ENCODE measurements at regions not wholly inside any gene's neighbourhood (a gene's known extent, or its start where the extent isn't known, plus 50 kb on each side); places are given as distances from the start of the nearest gene placed in this dataset.

DNA sequence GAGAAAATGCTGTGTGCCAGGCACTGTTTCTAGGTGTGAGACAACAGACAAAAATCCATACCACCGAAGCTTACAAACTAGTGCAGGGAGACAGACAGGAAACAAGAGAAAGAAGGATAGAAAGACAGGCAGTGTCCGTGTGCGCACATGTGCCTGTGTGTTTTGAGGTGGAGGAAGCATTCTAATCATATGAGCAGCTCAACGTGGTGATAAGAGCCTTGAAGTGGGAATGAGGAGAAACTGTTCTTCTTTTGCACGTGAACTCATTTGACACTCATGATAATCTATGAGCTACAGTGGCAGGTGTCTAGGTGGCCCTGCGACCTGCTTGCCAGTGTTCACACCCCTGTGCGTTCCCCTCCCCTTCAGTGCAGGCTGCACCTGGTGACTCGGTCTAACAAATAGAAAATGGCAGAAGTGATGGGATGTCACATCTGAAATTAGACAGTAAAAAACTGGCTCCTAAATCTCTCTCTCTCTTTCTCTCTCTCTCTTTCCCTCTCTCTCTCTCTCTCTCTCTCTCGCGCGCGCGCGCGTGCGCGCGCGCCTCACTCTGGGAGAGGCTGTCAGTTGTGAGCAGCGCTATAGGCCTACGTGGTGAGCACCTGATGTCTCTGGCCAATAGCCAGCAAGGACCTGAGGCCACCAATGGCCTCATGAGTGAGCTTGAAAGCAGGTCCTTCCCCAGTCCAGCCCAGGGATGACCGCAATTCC, 74.8 kb downstream of the EN1 start:
- H3K9me3 ChIP-seq (ENCODE audit: low read depth, low read length, poor library complexity, severe bottlenecking): no peaks in the 10 kb centered on the region
- H3K27ac ChIP-seq (ENCODE audit: low read depth, low read length, poor library complexity, severe bottlenecking): no peak overlapping the region
- no peak overlapping the region for H3K4me3 ChIP-seq (ENCODE audit: low read depth, low read length, poor library complexity, severe bottlenecking)
- BruUV-seq (replicated peaks): no TSS peak
- intact Hi-C loops (cut with micrococcal nuclease; ENCODE audit: unreplicated experiment): no loop called here
- TF ChIP-seq EZH2 (IDR thresholded peaks at IDR 0.05; ENCODE audit: borderline replicate concordance, low read depth, low read length, poor library complexity, severe bottlenecking) (no peak), CTCF (conservative IDR thresholded peaks at IDR 0.05; ENCODE audit: low read depth, low read length) (no peak)
- H3K4me1 ChIP-seq (ENCODE audit: insufficient read depth, low read length, poor library complexity, severe bottlenecking): no peaks in the 10 kb centered on the region
- ChIA-PET CTCF (no interaction called here), POLR2A (ENCODE audit: low non-redundant PET) (no interaction called here)
- DNase-seq (ENCODE audit: low spot score): no peak
- peaks cover 36% of the 10 kb centered on the region for H3K27me3 ChIP-seq (replicated peaks; ENCODE audit: insufficient read depth, low read depth, low read length, poor library complexity)
- H3K36me3 ChIP-seq (ENCODE audit: insufficient read depth, low read length, poor library complexity, severe bottlenecking): no peaks in the 10 kb centered on the region

DNA sequence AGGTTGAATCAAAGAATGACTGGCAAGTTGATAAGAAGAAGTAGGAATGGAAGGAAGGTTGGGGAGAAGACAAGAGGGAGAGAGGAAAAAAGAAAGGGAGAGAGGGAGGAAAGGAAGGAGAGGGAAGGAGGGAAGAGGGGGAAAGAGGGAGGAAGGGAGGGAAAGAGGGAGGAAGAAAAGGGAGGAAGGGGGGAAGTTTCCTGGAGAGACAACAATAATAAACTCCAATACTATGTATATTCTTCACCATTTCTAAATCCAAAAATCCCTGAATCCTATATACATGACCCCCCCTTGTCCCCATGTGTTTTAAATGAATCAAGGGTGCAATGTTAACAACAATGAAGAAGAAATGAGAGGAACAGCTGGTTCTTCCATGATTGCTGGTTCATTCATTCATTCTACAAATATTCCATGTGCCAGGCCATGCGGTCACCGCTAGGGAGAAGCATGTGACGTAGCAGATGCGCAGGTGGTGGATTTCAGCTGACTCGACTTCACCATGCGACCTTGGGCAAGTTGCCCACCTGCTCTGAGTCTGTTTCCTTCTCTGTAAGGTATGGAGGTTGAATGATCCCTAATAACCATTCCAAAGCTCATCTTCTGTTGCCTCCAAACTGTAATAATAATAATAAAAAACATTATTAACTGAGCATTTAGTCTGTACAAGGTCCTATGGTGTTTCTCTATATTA, 77.6 kb downstream of the EN1 start:
- Histone ChIP-seq H3K27me3 (replicated peaks; ENCODE audit: insufficient read depth, low read depth, low read length, poor library complexity) (peaks cover 27% of the 10 kb centered on the region), H3K4me1 (ENCODE audit: insufficient read depth, low read length, poor library complexity, severe bottlenecking) (no peaks in the 10 kb centered on the region), H3K27ac (ENCODE audit: low read depth, low read length, poor library complexity, severe bottlenecking) (no peak overlapping the region), H3K36me3 (ENCODE audit: insufficient read depth, low read length, poor library complexity, severe bottlenecking) (no peaks in the 10 kb centered on the region), H3K4me3 (ENCODE audit: low read depth, low read length, poor library complexity, severe bottlenecking) (no peak overlapping the region), H3K9me3 (ENCODE audit: low read depth, low read length, poor library complexity, severe bottlenecking) (no peaks in the 10 kb centered on the region)
- POLR2A ChIA-PET (ENCODE audit: low non-redundant PET): no interaction called here
- CTCF ChIA-PET: no interaction called here
- TF ChIP-seq CTCF (conservative IDR thresholded peaks at IDR 0.05; ENCODE audit: low read depth, low read length) (no peak), EZH2 (IDR thresholded peaks at IDR 0.05; ENCODE audit: borderline replicate concordance, low read depth, low read length, poor library complexity, severe bottlenecking) (no peak)
- no peak for DNase-seq (ENCODE audit: low spot score)
- no TSS peak for BruUV-seq (replicated peaks)
- intact Hi-C loops (cut with micrococcal nuclease; ENCODE audit: unreplicated experiment): no loop called here

DNA sequence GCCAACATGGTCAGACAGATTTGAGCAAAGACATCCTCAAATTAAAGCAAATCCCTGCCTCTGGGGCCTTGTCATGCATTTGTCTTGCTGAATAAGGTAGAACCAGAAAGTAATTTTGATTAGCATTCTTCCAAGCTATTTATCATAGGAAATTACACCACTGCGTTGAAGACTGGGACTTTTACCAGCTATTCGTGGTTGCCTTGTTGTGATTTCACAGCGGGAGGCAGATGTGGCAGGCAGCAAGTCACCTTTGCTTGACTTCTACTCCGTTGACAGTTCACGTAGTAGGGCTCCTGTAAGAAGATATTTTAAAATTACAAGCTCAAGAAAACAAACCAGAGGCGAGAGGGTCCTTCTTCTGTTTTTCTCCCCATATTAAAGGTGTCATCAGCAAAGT, 80.6 kb downstream of the EN1 start:
- POLR2A ChIA-PET (ENCODE audit: low non-redundant PET): no interaction called here
- H3K27me3 ChIP-seq (replicated peaks; ENCODE audit: insufficient read depth, low read depth, low read length, poor library complexity): peaks cover 29% of the 10 kb centered on the region

More for the DNA sequence above, 80.6 kb downstream of the EN1 start:
- CTCF ChIA-PET: no interaction called here
- intact Hi-C loops (cut with micrococcal nuclease; ENCODE audit: unreplicated experiment): no loop called here
- Histone ChIP-seq H3K9me3 (ENCODE audit: low read depth, low read length, poor library complexity, severe bottlenecking) (no peaks in the 10 kb centered on the region), H3K36me3 (ENCODE audit: insufficient read depth, low read length, poor library complexity, severe bottlenecking) (no peaks in the 10 kb centered on the region), H3K4me3 (ENCODE audit: low read depth, low read length, poor library complexity, severe bottlenecking) (no peak overlapping the region), H3K27ac (ENCODE audit: low read depth, low read length, poor library complexity, severe bottlenecking) (no peak overlapping the region), H3K4me1 (ENCODE audit: insufficient read depth, low read length, poor library complexity, severe bottlenecking) (no peaks in the 10 kb centered on the region)
- TF ChIP-seq EZH2 (IDR thresholded peaks at IDR 0.05; ENCODE audit: borderline replicate concordance, low read depth, low read length, poor library complexity, severe bottlenecking): no peak
- no peak for TF ChIP-seq CTCF (conservative IDR thresholded peaks at IDR 0.05; ENCODE audit: low read depth, low read length)
- no peak for DNase-seq (ENCODE audit: low spot score)
- no TSS peak for BruUV-seq (replicated peaks)

Measured in A673 (cell line).